GM19025 (cell line): ENCODE measurements at regions not wholly inside any gene's neighbourhood (a gene's known extent, or its start where the extent isn't known, plus 50 kb on each side); places are given as distances from the start of the nearest gene placed in this dataset.
"Not testable (repeated sequence)": the region's sequence is repeated elsewhere in the genome, so short reads cannot be mapped to it uniquely, and the experiment has no call there.

Experiments
- ATAC-seq: cut with Tn5 transposase; IDR thresholded peaks from one replicate; pipeline ENCODE4 v1.9.1; 2021; ENCODE audit warnings: mild to moderate bottlenecking, low read depth, moderate library complexity; ENCODE audit not compliant: unreplicated experiment

- not testable (repeated sequence) for ATAC-seq
Measured at GRCh38 chr21:6553505-6554376, 3967.6 kb upstream of the TPTE start.

- not testable (repeated sequence) for ATAC-seq
Measured at GRCh38 chr21:6554377-6554864, 3967.0 kb upstream of the TPTE start.

- peak; percentile 51 for ATAC-seq
Measured at GRCh38 chr21:6556516-6556915, 3964.9 kb upstream of the TPTE start.

- ATAC-seq, result not testable (repeated sequence)
Measured at GRCh38 chr21:6557415-6557814, 3964.0 kb upstream of the TPTE start.

- not testable (repeated sequence) for ATAC-seq
Measured at GRCh38 chr21:6561168-6561567, 3960.2 kb upstream of the TPTE start.

- not testable (repeated sequence) for ATAC-seq
Measured at GRCh38 chr21:6561578-6561977, 3959.8 kb upstream of the TPTE start.

- ATAC-seq, result not testable (repeated sequence)
Measured at GRCh38 chr21:6564543-6565166, 3956.7 kb upstream of the TPTE start.

- ATAC-seq, result not testable (repeated sequence)
Measured at GRCh38 chr21:6565190-6566094, 3955.9 kb upstream of the TPTE start.

- ATAC-seq, result not testable (repeated sequence)
Measured at GRCh38 chr21:6567542-6567941, 3953.8 kb upstream of the TPTE start.

GRCh38 chr21:6569152-6569551 is 3952.2 kb upstream of the TPTE start:
- not testable (repeated sequence) for ATAC-seq

GRCh38 chr21:6569587-6570392 is 3951.6 kb upstream of the TPTE start:
- ATAC-seq, result not testable (repeated sequence)

GRCh38 chr21:6570700-6571368 is 3950.5 kb upstream of the TPTE start:
- ATAC-seq, result not testable (repeated sequence)

- not testable (repeated sequence) for ATAC-seq
Measured at GRCh38 chr21:6573576-6573975, 3947.8 kb upstream of the TPTE start.

- not testable (repeated sequence) for ATAC-seq
Measured at GRCh38 chr21:6579801-6580200, 3941.6 kb upstream of the TPTE start.
